Naive thymus-derived CD4-positive, alpha-beta T cell (primary cell): ENCODE measurements at regions not wholly inside any gene's neighbourhood (a gene's known extent, or its start where the extent isn't known, plus 50 kb on each side); places are given as distances from the start of the nearest gene placed in this dataset.

Source experiments
- ATAC-seq: fragments of 150-1000 bp; cut with Tn5 transposase; 2 replicates; pipeline ENCODE4 v1.10.0; 2021; ENCODE audit warnings: mild to moderate bottlenecking, moderate library complexity
- CTCF ChIA-PET: fragments of 350-600 bp; sonication (Branson Sonifier 250); formaldehyde crosslinking; loops from one replicate; lab custom pipeline; 2021; ENCODE audit warnings: antibody characterized with exemption; lab: Charles Lee
- POLR2A ChIA-PET: fragments of 350-600 bp; sonication (Branson Sonifier 250); formaldehyde crosslinking; loops from one replicate; lab custom pipeline; 2021; ENCODE audit warnings: antibody characterized with exemption, inconsistent platforms; lab: Charles Lee
- DNase-seq, 9 donors: peaks; one replicate each; pipeline versions ENCODE4 v3.0.0 to v3.0.0-alpha.2; 2020 to 2022; ENCODE audit warnings: mixed read lengths in 1 of 9
- H3K27ac ChIP-seq: one replicate; pipeline ENCODE4 v1.7.0; 2013; ENCODE audit warnings: mild to moderate bottlenecking, low read depth, low read length, moderate library complexity
- H3K27me3 ChIP-seq, 2 donors: one replicate each; pipeline ENCODE4 v1.7.0; 2013; ENCODE audit warnings: low read length in 2 of 2, mild to moderate bottlenecking in 2 of 2, moderate library complexity in 2 of 2; ENCODE audit not compliant: control insufficient read depth in 2 of 2, insufficient read depth in 2 of 2
- H3K36me3 ChIP-seq, 3 experiments: 1 replicate in 2 of 3; 2 replicates in 1 of 3; pipeline ENCODE4 v1.7.0; 2013; ENCODE audit warnings: low read length in 3 of 3, mild to moderate bottlenecking in 3 of 3, moderate library complexity in 1 of 3; ENCODE audit not compliant: insufficient read depth in 3 of 3, control insufficient read depth in 2 of 3
- H3K4me1 ChIP-seq, 2 donors: one replicate each; pipeline ENCODE4 v1.7.0; 2013; ENCODE audit warnings: low read length in 2 of 2, mild to moderate bottlenecking in 2 of 2, moderate library complexity in 1 of 2; ENCODE audit not compliant: control insufficient read depth in 2 of 2, insufficient read depth in 2 of 2
- H3K4me3 ChIP-seq: 2 replicates; pipeline ENCODE4 v1.7.0; 2013; ENCODE audit warnings: mild to moderate bottlenecking, low read length
- H3K9me3 ChIP-seq, 3 experiments: 1 replicate in 2 of 3; 2 replicates in 1 of 3; pipeline ENCODE4 v1.7.0; 2013; ENCODE audit warnings: low read length in 3 of 3; ENCODE audit not compliant: control insufficient read depth in 2 of 3
- H3K27ac Mint-ChIP-seq, 9 donors: one replicate each; pipeline ENCODE4 v1.8.0; 2020 to 2022; ENCODE audit warnings: mixed read lengths in 9 of 9, mild to moderate bottlenecking in 8 of 9, moderate library complexity in 5 of 9, inconsistent platforms in 2 of 9
- H3K27me3 Mint-ChIP-seq, 5 donors: one replicate each; pipeline ENCODE4 v1.8.0; 2021 to 2022; ENCODE audit warnings: mixed read lengths in 5 of 5, mild to moderate bottlenecking in 1 of 5
- H3K36me3 Mint-ChIP-seq, 5 donors: one replicate each; pipeline ENCODE4 v1.8.0; 2020 to 2022; ENCODE audit warnings: mixed read lengths in 5 of 5, mild to moderate bottlenecking in 3 of 5, inconsistent platforms in 1 of 5
- H3K4me1 Mint-ChIP-seq, 7 donors: one replicate each; pipeline ENCODE4 v1.8.0; 2020 to 2022; ENCODE audit warnings: mixed read lengths in 7 of 7, mild to moderate bottlenecking in 3 of 7, inconsistent platforms in 1 of 7
- H3K4me3 Mint-ChIP-seq, 10 donors: one replicate each; pipeline ENCODE4 v1.8.0; 2020 to 2022; ENCODE audit warnings: mild to moderate bottlenecking in 10 of 10, mixed read lengths in 10 of 10, moderate library complexity in 6 of 10, inconsistent platforms in 2 of 10
- H3K9me3 Mint-ChIP-seq, 11 donors: one replicate each; pipeline ENCODE4 v1.8.0; 2020 to 2022; ENCODE audit warnings: mixed read lengths in 11 of 11, mild to moderate bottlenecking in 4 of 11, inconsistent platforms in 1 of 11, moderate library complexity in 1 of 11
- intact Hi-C, 2 donors: fragments of 100-400 bp; cut with micrococcal nuclease; formaldehyde crosslinking; loops; one replicate each; pipeline ENCODE4 v1.15.1; 2023

- Mint-ChIP-seq H3K4me3 (no peak overlapping the region), H3K27ac (no peak overlapping the region), H3K27me3 (peaks cover 0 to 16% (median 5%) of the 10 kb centered on the region in 5 donors), H3K9me3 (peaks cover 0 to 13% (median 9%) of the 10 kb centered on the region in 11 donors), H3K36me3 (peaks cover 0 to 6% (median 0%) of the 10 kb centered on the region in 5 donors), H3K4me1 (peaks cover 0 to 2% (median 0%) of the 10 kb centered on the region in 7 donors)
- Histone ChIP-seq H3K27ac (no peak overlapping the region), H3K4me1 (no peaks in the 10 kb centered on the region), H3K9me3 (no peaks in the 10 kb centered on the region), H3K36me3 (no peaks in the 10 kb centered on the region), H3K4me3 (no peak overlapping the region), H3K27me3 (no peaks in the 10 kb centered on the region)
- no peak for ATAC-seq
- ChIA-PET CTCF (no interaction called here), POLR2A (no interaction called here)
- intact Hi-C loops = no loop called here
- no peak for DNase-seq
Observed at GRCh38 chr15:77783636-77784035, 150.9 kb upstream of the LINGO1 start.

- POLR2A ChIA-PET = no interaction called here
- Histone ChIP-seq H3K36me3 (no peaks in the 10 kb centered on the region), H3K4me1 (no peaks in the 10 kb centered on the region), H3K9me3 (no peaks in the 10 kb centered on the region), H3K27me3 (no peaks in the 10 kb centered on the region), H3K27ac (no peak overlapping the region), H3K4me3 (no peak overlapping the region)
- Mint-ChIP-seq H3K4me3 (no peak overlapping the region), H3K36me3 (peaks cover 0 to 6% (median 0%) of the 10 kb centered on the region in 5 donors), H3K27me3 (peaks cover 0 to 16% (median 5%) of the 10 kb centered on the region in 5 donors), H3K4me1 (peaks cover 0 to 2% (median 0%) of the 10 kb centered on the region in 7 donors), H3K27ac (no peak overlapping the region), H3K9me3 (peaks cover 0 to 13% (median 11%) of the 10 kb centered on the region in 11 donors)
- DNase-seq (no peak), ATAC-seq (no peak)
- intact Hi-C loops = no loop called here
- CTCF ChIA-PET = no interaction called here
Observed at GRCh38 chr15:77782691-77783090, 150.0 kb upstream of the LINGO1 start.

- Histone ChIP-seq H3K9me3 (no peaks in the 10 kb centered on the region), H3K4me3 (no peak overlapping the region), H3K36me3 (no peaks in the 10 kb centered on the region), H3K4me1 (no peaks in the 10 kb centered on the region), H3K27me3 (no peaks in the 10 kb centered on the region), H3K27ac (no peak overlapping the region)
- H3K27ac Mint-ChIP-seq = no peak overlapping the region
- DNase-seq (no peak), ATAC-seq (no peak)
- H3K4me3 Mint-ChIP-seq = no peak overlapping the region
- ChIA-PET CTCF (no interaction called here), POLR2A (no interaction called here)
- peaks cover 0 to 13% (median 11%) of the 10 kb centered on the region in 11 donors for H3K9me3 Mint-ChIP-seq
- peaks cover 0 to 2% (median 0%) of the 10 kb centered on the region in 7 donors for H3K4me1 Mint-ChIP-seq
- intact Hi-C loops = no loop called here
- peaks cover 0 to 6% (median 0%) of the 10 kb centered on the region in 5 donors for H3K36me3 Mint-ChIP-seq
- H3K27me3 Mint-ChIP-seq = peaks cover 0 to 16% (median 5%) of the 10 kb centered on the region in 5 donors
Observed at GRCh38 chr15:77781946-77782240, 149.2 kb upstream of the LINGO1 start.

GRCh38 chr15:77781151-77781945, 148.6 kb upstream of the LINGO1 start:
- Mint-ChIP-seq H3K27ac (no peak overlapping the region), H3K4me1 (peaks cover 0 to 2% (median 0%) of the 10 kb centered on the region in 7 donors), H3K27me3 (peaks cover 0 to 16% (median 5%) of the 10 kb centered on the region in 5 donors), H3K9me3 (peaks cover 0 to 13% (median 11%) of the 10 kb centered on the region in 11 donors), H3K4me3 (no peak overlapping the region), H3K36me3 (peaks cover 0 to 6% (median 0%) of the 10 kb centered on the region in 5 donors)
- H3K9me3 ChIP-seq = no peaks in the 10 kb centered on the region
- no peaks in the 10 kb centered on the region for H3K36me3 ChIP-seq
- H3K4me3 ChIP-seq = no peak overlapping the region
- intact Hi-C loops = no loop called here
- ChIA-PET CTCF (no interaction called here), POLR2A (no interaction called here)
- H3K27me3 ChIP-seq = no peaks in the 10 kb centered on the region
- no peaks in the 10 kb centered on the region for H3K4me1 ChIP-seq
- no peak for DNase-seq
- no peak for ATAC-seq
- no peak overlapping the region for H3K27ac ChIP-seq

GRCh38 chr15:77778802-77779201, 146.1 kb upstream of the LINGO1 start:
- Histone ChIP-seq H3K27me3 (no peaks in the 10 kb centered on the region), H3K4me1 (no peaks in the 10 kb centered on the region), H3K9me3 (no peaks in the 10 kb centered on the region), H3K36me3 (no peaks in the 10 kb centered on the region), H3K4me3 (no peak overlapping the region), H3K27ac (no peak overlapping the region)
- Mint-ChIP-seq H3K27ac (no peak overlapping the region), H3K27me3 (peaks cover 0 to 7% (median 5%) of the 10 kb centered on the region in 5 donors), H3K36me3 (peaks cover 0 to 6% (median 0%) of the 10 kb centered on the region in 5 donors), H3K4me1 (no peaks in the 10 kb centered on the region), H3K4me3 (no peak overlapping the region), H3K9me3 (peaks cover 0 to 13% (median 11%) of the 10 kb centered on the region in 11 donors)
- ATAC-seq = no peak
- no peak for DNase-seq
- intact Hi-C loops = no loop called here
- POLR2A ChIA-PET = no interaction called here
- CTCF ChIA-PET = no interaction called here

GRCh38 chr15:77775837-77776236, 143.1 kb upstream of the LINGO1 start:
- H3K36me3 ChIP-seq = no peaks in the 10 kb centered on the region
- H3K27me3 Mint-ChIP-seq = peaks cover 0 to 4% (median 0%) of the 10 kb centered on the region in 5 donors
- peaks cover 0 to 6% (median 0%) of the 10 kb centered on the region in 5 donors for H3K36me3 Mint-ChIP-seq
- no peaks in the 10 kb centered on the region for H3K4me1 Mint-ChIP-seq
- intact Hi-C loops = no loop called here
- no peaks in the 10 kb centered on the region for H3K27me3 ChIP-seq
- no peak overlapping the region for H3K4me3 ChIP-seq
- no peak overlapping the region for H3K27ac Mint-ChIP-seq
- H3K9me3 ChIP-seq = no peaks in the 10 kb centered on the region
- no peak overlapping the region for H3K4me3 Mint-ChIP-seq
- ATAC-seq (no peak), DNase-seq (no peak)
- H3K4me1 ChIP-seq = no peaks in the 10 kb centered on the region
- H3K27ac ChIP-seq = no peak overlapping the region
- peaks cover 0 to 12% (median 9%) of the 10 kb centered on the region in 11 donors for H3K9me3 Mint-ChIP-seq
- POLR2A ChIA-PET = no interaction called here
- CTCF ChIA-PET = no interaction called here

GRCh38 chr15:77775373-77775772, 142.7 kb upstream of the LINGO1 start:
- intact Hi-C loops = no loop called here
- Histone ChIP-seq H3K4me1 (no peaks in the 10 kb centered on the region), H3K27me3 (no peaks in the 10 kb centered on the region), H3K36me3 (no peaks in the 10 kb centered on the region), H3K4me3 (no peak overlapping the region), H3K27ac (no peak overlapping the region), H3K9me3 (no peaks in the 10 kb centered on the region)
- DNase-seq = no peak
- H3K36me3 Mint-ChIP-seq = peaks cover 0 to 1% (median 0%) of the 10 kb centered on the region in 5 donors
- POLR2A ChIA-PET = no interaction called here
- H3K27me3 Mint-ChIP-seq = peaks cover 0 to 4% (median 0%) of the 10 kb centered on the region in 5 donors
- no peaks in the 10 kb centered on the region for H3K4me1 Mint-ChIP-seq
- ATAC-seq = no peak
- no peak overlapping the region for H3K27ac Mint-ChIP-seq
- CTCF ChIA-PET = no interaction called here
- H3K9me3 Mint-ChIP-seq = peaks cover 0 to 7% (median 5%) of the 10 kb centered on the region in 11 donors
- H3K4me3 Mint-ChIP-seq = no peak overlapping the region
